GM19328 (cell line): ENCODE measurements at regions not wholly inside any gene's neighbourhood (a gene's known extent, or its start where the extent isn't known, plus 50 kb on each side); places are given as distances from the start of the nearest gene placed in this dataset.
"Not testable (repeated sequence)": the region's sequence is repeated elsewhere in the genome, so short reads cannot be mapped to it uniquely, and the experiment has no call there.

Source experiments
- ATAC-seq: cut with Tn5 transposase; IDR thresholded peaks from one replicate; pipeline ENCODE4 v1.9.1; 2021; ENCODE audit warnings: mild to moderate bottlenecking, moderate library complexity; ENCODE audit not compliant: unreplicated experiment

GRCh38 chr10:2212244-2212834, 475.0 kb upstream of the ADARB2 start:
- no peak for ATAC-seq

- no peak for ATAC-seq
Measured at GRCh38 chr10:2210088-2210487, 472.8 kb upstream of the ADARB2 start.

- ATAC-seq: no peak
Measured at GRCh38 chr10:2208106-2208505, 470.8 kb upstream of the ADARB2 start.

GRCh38 chr10:2207246-2207922, 470.1 kb upstream of the ADARB2 start:
- no peak for ATAC-seq

- ATAC-seq: no peak
Measured at GRCh38 chr10:2205406-2205805, 468.1 kb upstream of the ADARB2 start.

- ATAC-seq: no peak
Measured at GRCh38 chr10:2202401-2202800, 465.1 kb upstream of the ADARB2 start.

GRCh38 chr10:2201534-2202099, 464.3 kb upstream of the ADARB2 start:
- ATAC-seq: no peak

- ATAC-seq: no peak
Measured at GRCh38 chr10:2197663-2198062, 460.3 kb upstream of the ADARB2 start.

- ATAC-seq: no peak
Measured at GRCh38 chr10:2196272-2196671, 458.9 kb upstream of the ADARB2 start.

GRCh38 chr10:2189356-2189755, 452.0 kb upstream of the ADARB2 start:
- not testable (repeated sequence) for ATAC-seq

GRCh38 chr10:2188371-2188770, 451.0 kb upstream of the ADARB2 start:
- ATAC-seq: no peak

- no peak for ATAC-seq
Measured at GRCh38 chr10:2173327-2173726, 436.0 kb upstream of the ADARB2 start.

- no peak for ATAC-seq
Measured at GRCh38 chr10:2165771-2166460, 428.6 kb upstream of the ADARB2 start.

- ATAC-seq: no peak
Measured at GRCh38 chr10:2150288-2150687, 413.0 kb upstream of the ADARB2 start.

GRCh38 chr10:2145926-2146478, 408.7 kb upstream of the ADARB2 start:
- no peak for ATAC-seq

- no peak for ATAC-seq
Measured at GRCh38 chr10:2145491-2145890, 408.2 kb upstream of the ADARB2 start.

- no peak for ATAC-seq
Measured at GRCh38 chr10:2144584-2144983, 407.3 kb upstream of the ADARB2 start.

GRCh38 chr10:2143213-2143835, 406.0 kb upstream of the ADARB2 start:
- no peak for ATAC-seq

GRCh38 chr10:2139746-2140145, 402.4 kb upstream of the ADARB2 start:
- no peak for ATAC-seq

GRCh38 chr10:2137549-2138174, 400.3 kb upstream of the ADARB2 start:
- ATAC-seq: no peak
